GM19238 (cell line): ENCODE measurements at regions not wholly inside any gene's neighbourhood (a gene's known extent, or its start where the extent isn't known, plus 50 kb on each side); places are given as distances from the start of the nearest gene placed in this dataset.

ENCODE experiments used
- DNase-seq: peaks from one replicate; pipeline ENCODE4 v3.0.0; 2011; ENCODE audit warnings: low spot score; ENCODE audit not compliant: insufficient read length

- DNase-seq: no peak
These were observed 401.3 kb upstream of the BOD1L1 start for GRCh38 chr4:14028862-14029261.

GRCh38 chr4:14035076-14035475 lies 407.6 kb upstream of the BOD1L1 start:
- DNase-seq: no peak

- no peak for DNase-seq
These were observed 415.7 kb upstream of the BOD1L1 start for GRCh38 chr4:14043203-14043602.

GRCh38 chr4:14046642-14047041 lies 419.1 kb upstream of the BOD1L1 start:
- DNase-seq: no peak

GRCh38 chr4:14047840-14048239 lies 420.3 kb upstream of the BOD1L1 start:
- no peak for DNase-seq

GRCh38 chr4:14049946-14050345 lies 422.4 kb upstream of the BOD1L1 start:
- DNase-seq: no peak

GRCh38 chr4:14053291-14053690 lies 425.8 kb upstream of the BOD1L1 start:
- DNase-seq: no peak

GRCh38 chr4:14054391-14054790 lies 426.9 kb upstream of the BOD1L1 start:
- DNase-seq: no peak

GRCh38 chr4:14059006-14059405 lies 431.5 kb upstream of the BOD1L1 start:
- DNase-seq: no peak

- no peak for DNase-seq
These were observed 437.5 kb upstream of the BOD1L1 start for GRCh38 chr4:14064984-14065383.

GRCh38 chr4:14065406-14065805 lies 437.9 kb upstream of the BOD1L1 start:
- DNase-seq: no peak

GRCh38 chr4:14066979-14067378 lies 439.5 kb upstream of the BOD1L1 start:
- no peak for DNase-seq

- no peak for DNase-seq
These were observed 442.4 kb upstream of the BOD1L1 start for GRCh38 chr4:14069886-14070285.

GRCh38 chr4:14070289-14070880 lies 442.9 kb upstream of the BOD1L1 start:
- no peak for DNase-seq

- DNase-seq: no peak
These were observed 445.0 kb upstream of the BOD1L1 start for GRCh38 chr4:14072506-14072905.

GRCh38 chr4:14076776-14077175 lies 449.3 kb upstream of the BOD1L1 start:
- no peak for DNase-seq

GRCh38 chr4:14078326-14078725 lies 450.8 kb upstream of the BOD1L1 start:
- DNase-seq: no peak

GRCh38 chr4:14079601-14080000 lies 452.1 kb upstream of the BOD1L1 start:
- no peak for DNase-seq

- no peak for DNase-seq
These were observed 455.6 kb upstream of the BOD1L1 start for GRCh38 chr4:14083150-14083549.

- DNase-seq: no peak
These were observed 457.1 kb upstream of the BOD1L1 start for GRCh38 chr4:14084598-14084997.

GRCh38 chr4:14087459-14087858 lies 459.9 kb upstream of the BOD1L1 start:
- DNase-seq: no peak

GRCh38 chr4:14087921-14088320 lies 460.4 kb upstream of the BOD1L1 start:
- DNase-seq: no peak

- no peak for DNase-seq
These were observed 464.0 kb upstream of the BOD1L1 start for GRCh38 chr4:14091531-14091930.

GRCh38 chr4:14091966-14092365 lies 464.4 kb upstream of the BOD1L1 start:
- DNase-seq: no peak
